Gastrocnemius medialis (tissue), 4 donors: ENCODE measurements at regions not wholly inside any gene's neighbourhood (a gene's known extent, or its start where the extent isn't known, plus 50 kb on each side); places are given as distances from the start of the nearest gene placed in this dataset.

ENCODE experiments used
- POLR2A ChIP-seq, 2 donors: fragments of 450-650 bp; IDR thresholded peaks; one replicate each; pipeline ENCODE4 v1.6.1; 2017; ENCODE audit warnings: antibody characterized with exemption in 2 of 2, mild to moderate bottlenecking in 2 of 2, moderate library complexity in 2 of 2
- TF ChIP-seq, protein P1 (sequence below), 5 experiments: fragments of 450-650 bp in 3 of 5; fragments of 200-600 bp in 2 of 5; sonication (generic) in 2 of 5; IDR thresholded peaks in 4 of 5; conservative IDR thresholded peaks in 1 of 5; 1 replicate in 4 of 5; 2 replicates in 1 of 5; pipeline ENCODE4 v1.5.1; 2016 to 2019; ENCODE audit warnings: antibody characterized with exemption in 5 of 5, mild to moderate bottlenecking in 3 of 5, moderate library complexity in 3 of 5

DNA sequence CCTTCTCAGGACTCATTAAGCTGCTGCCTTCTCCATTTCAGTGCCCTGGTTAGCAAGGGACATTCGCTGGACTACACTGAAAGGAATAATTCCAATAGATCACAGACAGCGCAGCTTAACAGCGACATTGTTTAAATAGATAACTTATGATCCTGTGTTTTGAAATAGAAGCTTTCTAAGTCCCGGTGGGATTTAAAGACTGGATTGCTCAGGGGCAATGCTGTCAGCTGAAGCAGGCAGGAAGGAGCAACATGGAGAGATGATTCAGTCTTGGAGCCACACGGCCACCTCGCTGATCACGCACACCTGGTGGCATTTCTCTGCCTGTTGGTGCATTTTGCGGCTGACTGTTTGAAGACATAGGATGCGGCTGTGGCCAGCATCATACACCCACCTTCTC, 292.0 kb downstream of the FOXL1 start:
- TF ChIP-seq POLR2A (IDR thresholded peaks at IDR 0.05) = no peak
- TF ChIP-seq, protein P1, sequence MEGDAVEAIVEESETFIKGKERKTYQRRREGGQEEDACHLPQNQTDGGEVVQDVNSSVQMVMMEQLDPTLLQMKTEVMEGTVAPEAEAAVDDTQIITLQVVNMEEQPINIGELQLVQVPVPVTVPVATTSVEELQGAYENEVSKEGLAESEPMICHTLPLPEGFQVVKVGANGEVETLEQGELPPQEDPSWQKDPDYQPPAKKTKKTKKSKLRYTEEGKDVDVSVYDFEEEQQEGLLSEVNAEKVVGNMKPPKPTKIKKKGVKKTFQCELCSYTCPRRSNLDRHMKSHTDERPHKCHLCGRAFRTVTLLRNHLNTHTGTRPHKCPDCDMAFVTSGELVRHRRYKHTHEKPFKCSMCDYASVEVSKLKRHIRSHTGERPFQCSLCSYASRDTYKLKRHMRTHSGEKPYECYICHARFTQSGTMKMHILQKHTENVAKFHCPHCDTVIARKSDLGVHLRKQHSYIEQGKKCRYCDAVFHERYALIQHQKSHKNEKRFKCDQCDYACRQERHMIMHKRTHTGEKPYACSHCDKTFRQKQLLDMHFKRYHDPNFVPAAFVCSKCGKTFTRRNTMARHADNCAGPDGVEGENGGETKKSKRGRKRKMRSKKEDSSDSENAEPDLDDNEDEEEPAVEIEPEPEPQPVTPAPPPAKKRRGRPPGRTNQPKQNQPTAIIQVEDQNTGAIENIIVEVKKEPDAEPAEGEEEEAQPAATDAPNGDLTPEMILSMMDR (IDR thresholded peaks at IDR 0.05 in 4 of 5, conservative IDR thresholded peaks at IDR 0.05 in 1 of 5) = no peak
